ENCODE measurements at regions not wholly inside any gene's neighbourhood (a gene's known extent, or its start where the extent isn't known, plus 50 kb on each side); places are given as distances from the start of the nearest gene placed in this dataset.

DNA sequence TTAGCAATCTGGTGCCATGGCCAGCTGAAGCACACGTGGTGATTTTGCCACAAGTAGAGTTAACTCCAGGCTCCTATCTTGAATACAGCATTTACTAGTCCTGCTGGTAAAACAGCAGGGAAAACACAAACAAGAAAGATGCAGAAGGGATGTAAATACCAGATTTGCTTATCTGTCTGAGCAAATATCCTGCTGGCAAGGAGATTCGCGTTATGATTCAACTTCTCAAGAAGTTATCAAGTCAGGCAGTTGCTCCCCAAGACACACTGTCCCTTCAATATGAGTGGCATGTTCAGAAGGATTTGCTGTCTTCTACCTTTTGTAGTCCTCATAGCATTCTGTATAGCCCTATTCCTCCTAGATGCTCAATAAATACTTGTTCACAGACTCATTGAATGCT, 171.2 kb upstream of the EGLN3 start:
- TF ChIP-seq, protein P1, sequence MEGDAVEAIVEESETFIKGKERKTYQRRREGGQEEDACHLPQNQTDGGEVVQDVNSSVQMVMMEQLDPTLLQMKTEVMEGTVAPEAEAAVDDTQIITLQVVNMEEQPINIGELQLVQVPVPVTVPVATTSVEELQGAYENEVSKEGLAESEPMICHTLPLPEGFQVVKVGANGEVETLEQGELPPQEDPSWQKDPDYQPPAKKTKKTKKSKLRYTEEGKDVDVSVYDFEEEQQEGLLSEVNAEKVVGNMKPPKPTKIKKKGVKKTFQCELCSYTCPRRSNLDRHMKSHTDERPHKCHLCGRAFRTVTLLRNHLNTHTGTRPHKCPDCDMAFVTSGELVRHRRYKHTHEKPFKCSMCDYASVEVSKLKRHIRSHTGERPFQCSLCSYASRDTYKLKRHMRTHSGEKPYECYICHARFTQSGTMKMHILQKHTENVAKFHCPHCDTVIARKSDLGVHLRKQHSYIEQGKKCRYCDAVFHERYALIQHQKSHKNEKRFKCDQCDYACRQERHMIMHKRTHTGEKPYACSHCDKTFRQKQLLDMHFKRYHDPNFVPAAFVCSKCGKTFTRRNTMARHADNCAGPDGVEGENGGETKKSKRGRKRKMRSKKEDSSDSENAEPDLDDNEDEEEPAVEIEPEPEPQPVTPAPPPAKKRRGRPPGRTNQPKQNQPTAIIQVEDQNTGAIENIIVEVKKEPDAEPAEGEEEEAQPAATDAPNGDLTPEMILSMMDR (IDR thresholded peaks at IDR 0.05; ENCODE audit: extremely low read depth in 1 of 2, insufficient read depth in 1 of 2, low read depth in 1 of 2, low read length in 2 of 2): no peak
- TF ChIP-seq POLR2A (IDR thresholded peaks at IDR 0.05; ENCODE audit: low read depth, low read length) (no peak), EZH2 (IDR thresholded peaks at IDR 0.05; ENCODE audit: borderline replicate concordance, low read depth, low read length, severe bottlenecking) (no peak), POLR2AphosphoS5 (IDR thresholded peaks at IDR 0.05; ENCODE audit: insufficient read depth, low read depth, low read length) (no peak)

All from endothelial cell of umbilical vein (primary cell).